ENCODE measurements at regions not wholly inside any gene's neighbourhood (a gene's known extent, or its start where the extent isn't known, plus 50 kb on each side); places are given as distances from the start of the nearest gene placed in this dataset.

- Histone ChIP-seq H3K27ac (no peak overlapping the region), H3K36me3 (no peaks in the 10 kb centered on the region), H3K4me3 (no peak overlapping the region), H3K9me3 (no peaks in the 10 kb centered on the region), H3K4me1 (no peaks in the 10 kb centered on the region), H3K27me3 (no peaks in the 10 kb centered on the region)
- intact Hi-C loops (cut with DNase I; ENCODE audit: low total_unique reads): no loop called here
- no peak for TF ChIP-seq CTCF (IDR thresholded peaks at IDR 0.05)
- TF ChIP-seq POLR2A (IDR thresholded peaks at IDR 0.05): no peak
- DNase-seq: no peak
Observed at GRCh38 chr5:3355126-3355525, 240.5 kb upstream of the IRX1 start.

- no peak overlapping the region for H3K27ac ChIP-seq
- H3K4me1 ChIP-seq: no peaks in the 10 kb centered on the region
- no peak overlapping the region for H3K4me3 ChIP-seq
- DNase-seq: no peak
- no peaks in the 10 kb centered on the region for H3K27me3 ChIP-seq
- TF ChIP-seq CTCF (IDR thresholded peaks at IDR 0.05) (no peak), POLR2A (IDR thresholded peaks at IDR 0.05) (no peak)
- intact Hi-C loops (cut with DNase I; ENCODE audit: low total_unique reads): no loop called here
- no peaks in the 10 kb centered on the region for H3K36me3 ChIP-seq
- H3K9me3 ChIP-seq: no peaks in the 10 kb centered on the region
Observed at GRCh38 chr5:3354606-3355005, 241.0 kb upstream of the IRX1 start.

GRCh38 chr5:3353561-3353960 lies 242.1 kb upstream of the IRX1 start:
- Histone ChIP-seq H3K9me3 (no peaks in the 10 kb centered on the region), H3K27me3 (no peaks in the 10 kb centered on the region), H3K27ac (no peak overlapping the region), H3K4me3 (no peak overlapping the region), H3K36me3 (no peaks in the 10 kb centered on the region), H3K4me1 (no peaks in the 10 kb centered on the region)
- no peak for DNase-seq
- intact Hi-C loops (cut with DNase I; ENCODE audit: low total_unique reads): no loop called here
- no peak for TF ChIP-seq POLR2A (IDR thresholded peaks at IDR 0.05)
- no peak for TF ChIP-seq CTCF (IDR thresholded peaks at IDR 0.05)

- TF ChIP-seq CTCF (IDR thresholded peaks at IDR 0.05): no peak
- no peak for DNase-seq
- no peaks in the 10 kb centered on the region for H3K9me3 ChIP-seq
- no peaks in the 10 kb centered on the region for H3K27me3 ChIP-seq
- H3K27ac ChIP-seq: no peak overlapping the region
- intact Hi-C loops (cut with DNase I; ENCODE audit: low total_unique reads): no loop called here
- H3K4me3 ChIP-seq: no peak overlapping the region
- H3K4me1 ChIP-seq: no peaks in the 10 kb centered on the region
- H3K36me3 ChIP-seq: no peaks in the 10 kb centered on the region
Observed at GRCh38 chr5:3352711-3353110, 242.9 kb upstream of the IRX1 start.

GRCh38 chr5:3351581-3352442 lies 243.8 kb upstream of the IRX1 start:
- intact Hi-C loops (cut with DNase I; ENCODE audit: low total_unique reads): no loop called here
- Histone ChIP-seq H3K36me3 (no peaks in the 10 kb centered on the region), H3K27ac (no peak overlapping the region), H3K4me3 (no peak overlapping the region), H3K4me1 (no peaks in the 10 kb centered on the region), H3K27me3 (no peaks in the 10 kb centered on the region), H3K9me3 (no peaks in the 10 kb centered on the region)
- TF ChIP-seq CTCF (IDR thresholded peaks at IDR 0.05) (no peak), POLR2A (IDR thresholded peaks at IDR 0.05) (no peak)
- DNase-seq: no peak
